K562 (cell line): ENCODE measurements at regions not wholly inside any gene's neighbourhood (a gene's known extent, or its start where the extent isn't known, plus 50 kb on each side); places are given as distances from the start of the nearest gene placed in this dataset.

Experiments used
- BRF1 ChIP-seq: IDR thresholded peaks from 3 replicates; pipeline ENCODE4 v1.6.1; 2011; ENCODE audit warnings: borderline replicate concordance, mild to moderate bottlenecking; ENCODE audit not compliant: insufficient read length; ENCODE audit errors: extremely low read depth
- JUNB ChIP-seq: fragments of 450-650 bp; formaldehyde crosslinking; conservative IDR thresholded peaks from 2 replicates; pipeline ENCODE4 v1.4.0; 2020; ENCODE audit warnings: mild to moderate bottlenecking
- ZC3H4 ChIP-seq: sonication (generic); formaldehyde crosslinking; IDR thresholded peaks from 2 replicates; pipeline ENCODE4 v1.9.0; 2021; ENCODE audit warnings: missing genetic modification reagents, borderline replicate concordance
- ZNF282 ChIP-seq: sonication (generic); formaldehyde crosslinking; IDR thresholded peaks from 2 replicates; pipeline ENCODE4 v1.8.1; 2023; ENCODE audit warnings: missing genetic modification reagents
- TF ChIP-seq, protein P1 (sequence below): fragments of 450-650 bp; formaldehyde crosslinking; IDR thresholded peaks from 2 replicates; pipeline ENCODE4 v1.4.0; 2022; ENCODE audit warnings: mild to moderate bottlenecking, moderate library complexity

DNA sequence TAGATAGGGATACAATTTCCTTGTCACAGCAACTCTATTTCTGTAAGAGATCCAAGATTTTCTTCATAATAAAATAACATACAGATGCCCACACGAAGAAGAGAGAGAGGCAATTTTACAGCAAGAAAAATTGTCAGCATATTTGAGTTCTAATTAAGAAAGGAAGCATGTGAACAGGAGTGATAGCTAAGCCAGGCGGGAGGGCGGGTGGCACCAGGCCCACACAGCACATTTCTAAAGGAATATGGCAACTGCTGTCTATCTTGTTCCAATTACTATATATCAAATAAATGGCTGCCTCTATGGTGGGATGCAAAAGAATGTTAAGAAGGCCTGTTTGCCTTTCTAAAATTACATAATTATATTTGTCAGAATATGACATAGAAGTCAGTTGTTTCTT, 248.3 kb upstream of the DOK6 start:
- TF ChIP-seq ZC3H4 (no peak), JUNB (CRISPR knock-in tag) (no peak), ZNF282 (CRISPR knock-in tag) (no peak), BRF1 (no peak)
- TF ChIP-seq, protein P1, sequence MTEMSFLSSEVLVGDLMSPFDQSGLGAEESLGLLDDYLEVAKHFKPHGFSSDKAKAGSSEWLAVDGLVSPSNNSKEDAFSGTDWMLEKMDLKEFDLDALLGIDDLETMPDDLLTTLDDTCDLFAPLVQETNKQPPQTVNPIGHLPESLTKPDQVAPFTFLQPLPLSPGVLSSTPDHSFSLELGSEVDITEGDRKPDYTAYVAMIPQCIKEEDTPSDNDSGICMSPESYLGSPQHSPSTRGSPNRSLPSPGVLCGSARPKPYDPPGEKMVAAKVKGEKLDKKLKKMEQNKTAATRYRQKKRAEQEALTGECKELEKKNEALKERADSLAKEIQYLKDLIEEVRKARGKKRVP (CRISPR knock-in tag): no peak
